HepG2 (cell line): ENCODE measurements at regions not wholly inside any gene's neighbourhood (a gene's known extent, or its start where the extent isn't known, plus 50 kb on each side); places are given as distances from the start of the nearest gene placed in this dataset.
"Not testable (repeated sequence)": the region's sequence is repeated elsewhere in the genome, so short reads cannot be mapped to it uniquely, and the experiment has no call there.

Source experiments
- ATAC-seq: fragments of 200-7000 bp; cut with Tn5 transposase; 3 replicates; pipeline ENCODE4 v1.9.1; 2020; ENCODE audit warnings: mild to moderate bottlenecking, moderate library complexity
- BruUV-seq: library from RNA; stranded (reverse); fragments of 400-500 nt; replicated peaks from 2 replicates; lab custom pipeline; 2021; lab: Mats Ljungman, UMichigan
- CTCF ChIA-PET: fragments of 300-600 bp; formaldehyde crosslinking; extraction: SDS; loops from one replicate; lab custom pipeline; 2021; ENCODE audit warnings: low total read pairs, inconsistent platforms, low intra/inter-chr PET ratio; lab: Yijun Ruan, JAX
- POLR2A ChIA-PET: fragments of 350-600 bp; sonication (Branson Sonifier 250); formaldehyde crosslinking; loops from one replicate; lab custom pipeline; 2020; ENCODE audit warnings: antibody characterized with exemption, inconsistent platforms; lab: Yijun Ruan, JAX
- DNase-seq: peaks from one replicate; pipeline ENCODE4 v3.0.0-alpha.2; 2015; ENCODE audit warnings: low spot score
- FAIRE-seq: peaks from 3 replicates; lab custom pipeline; 2011; peaks lifted over from hg19 to GRCh38; lab: Jason Lieb, UNC
- H2AFZ ChIP-seq: one replicate; pipeline ENCODE4 v1.6.1; 2011; ENCODE audit warnings: low read length, inconsistent platforms
- H3K27ac ChIP-seq: fragments of 300-600 bp; 3 replicates; pipeline ENCODE4 v1.8.0; 2011; ENCODE audit warnings: mixed run types, mild to moderate bottlenecking, mixed read lengths, low read length, inconsistent platforms; ENCODE audit not compliant: insufficient read depth; ENCODE audit errors: extremely low read length
- H3K27me3 ChIP-seq, 2 experiments: fragments of 200-600 bp in 1 of 2; 2 replicates in 1 of 2; 3 replicates in 1 of 2; pipeline versions ENCODE4 v1.6.0 to v1.8.0; 2011; ENCODE audit warnings: low read length in 2 of 2, mild to moderate bottlenecking in 2 of 2, moderate library complexity in 2 of 2, inconsistent platforms in 1 of 2; ENCODE audit not compliant: insufficient read depth in 2 of 2, control insufficient read depth in 1 of 2
- H3K36me3 ChIP-seq, 2 experiments: fragments of 200-600 bp in 1 of 2; replicated peaks in 1 of 2; 2 replicates in 1 of 2; 3 replicates in 1 of 2; pipeline versions ENCODE4 v1.5.1 to v1.8.0; 2011; ENCODE audit warnings: low read length in 2 of 2, inconsistent platforms in 1 of 2; ENCODE audit not compliant: insufficient read depth in 2 of 2, control insufficient read depth in 1 of 2
- H3K4me1 ChIP-seq: 2 replicates; pipeline ENCODE4 v1.5.1; 2012; ENCODE audit warnings: low read length, inconsistent platforms; ENCODE audit not compliant: insufficient read depth
- H3K4me2 ChIP-seq: 2 replicates; pipeline ENCODE4 v1.6.0; 2011; ENCODE audit warnings: low read depth, low read length, inconsistent platforms
- H3K4me3 ChIP-seq, 3 experiments: fragments of 200-600 bp in 1 of 3; sonication (generic), shearing (Covaris generic) in 1 of 3; replicated peaks in 1 of 3; 2 replicates each; pipeline ENCODE4 v1.5.1; 2011 to 2016; ENCODE audit warnings: low read length in 3 of 3, inconsistent platforms in 2 of 3, low read depth in 2 of 3, mild to moderate bottlenecking in 2 of 3, control low read depth in 1 of 3, mixed read lengths in 1 of 3; ENCODE audit not compliant: insufficient read depth in 1 of 3
- H3K79me2 ChIP-seq: one replicate; pipeline ENCODE4 v1.6.1; 2011; ENCODE audit warnings: low read length, inconsistent platforms; ENCODE audit not compliant: insufficient read depth
- H3K9ac ChIP-seq: 2 replicates; pipeline ENCODE4 v1.6.0; 2011; ENCODE audit warnings: mild to moderate bottlenecking, low read depth, low read length, inconsistent platforms; ENCODE audit not compliant: insufficient read depth
- H3K9me3 ChIP-seq: 2 replicates; pipeline ENCODE4 v1.5.1; 2012; ENCODE audit warnings: mild to moderate bottlenecking, low read length
- H4K20me1 ChIP-seq: 2 replicates; pipeline ENCODE4 v1.6.0; 2011; ENCODE audit warnings: inconsistent platforms, mild to moderate bottlenecking, low read length, moderate library complexity; ENCODE audit not compliant: insufficient read depth
- ATF2 ChIP-seq: sonication (generic); formaldehyde crosslinking; IDR thresholded peaks from 2 replicates; pipeline ENCODE4 v1.4.0; 2020; ENCODE audit warnings: missing genetic modification reagents
- CTCF ChIP-seq: sonication (generic); formaldehyde crosslinking; IDR thresholded peaks from 2 replicates; pipeline ENCODE4 v1.5.0; 2020; ENCODE audit warnings: mild to moderate bottlenecking, missing genetic modification reagents, moderate library complexity
- ETV5 ChIP-seq: IDR thresholded peaks from 2 replicates; pipeline ENCODE4 v1.6.1; 2018; ENCODE audit warnings: missing biosample characterization, missing genetic modification reagents, inconsistent platforms, borderline replicate concordance
- IRF1 ChIP-seq: sonication (generic); formaldehyde crosslinking; IDR thresholded peaks from 2 replicates; pipeline ENCODE4 v1.4.0; 2020; ENCODE audit warnings: low read depth, mild to moderate bottlenecking, missing genetic modification reagents
- RFX1 ChIP-seq: fragments of 450-650 bp; IDR thresholded peaks from 2 replicates; pipeline ENCODE4 v1.6.1; 2017
- RFX3 ChIP-seq: IDR thresholded peaks from 2 replicates; pipeline ENCODE4 v1.6.1; 2016; ENCODE audit warnings: missing biosample characterization, missing genetic modification reagents
- SMC3 ChIP-seq: IDR thresholded peaks from 2 replicates; pipeline ENCODE4 v1.6.1; 2011; ENCODE audit warnings: low read length, improper control_type of control experiment
- STAG1 ChIP-seq: sonication (generic); formaldehyde crosslinking; IDR thresholded peaks from 2 replicates; pipeline ENCODE4 v1.4.0; 2020; ENCODE audit warnings: missing genetic modification reagents
- whole genome bisulfite sequencing: methylation state at CpG from one replicate; pipeline ENCODE4 v1.1.6; 2017; ENCODE audit warnings: low lambda C conversion rate; 5-methylcytosine and 5-hydroxymethylcytosine counted together
- in situ Hi-C: cut with HindIII; loops from 2 replicates; pipeline ENCODE4 v1.10.0; 2017; ENCODE audit warnings: low pct_unique_long_range_greater_than_20kb; ENCODE audit not compliant: extremely low pct_ligation_motif_present
- intact Hi-C: fragments of 100-400 bp; cut with micrococcal nuclease; formaldehyde crosslinking; loops from one replicate; pipeline ENCODE4 v1.10.0; 2022; ENCODE audit not compliant: unreplicated experiment
- TF ChIP-seq, protein P1 (sequence below): sonication (generic); formaldehyde crosslinking; IDR thresholded peaks from 2 replicates; pipeline ENCODE4 v1.5.0; 2020; ENCODE audit warnings: missing genetic modification reagents

DNA sequence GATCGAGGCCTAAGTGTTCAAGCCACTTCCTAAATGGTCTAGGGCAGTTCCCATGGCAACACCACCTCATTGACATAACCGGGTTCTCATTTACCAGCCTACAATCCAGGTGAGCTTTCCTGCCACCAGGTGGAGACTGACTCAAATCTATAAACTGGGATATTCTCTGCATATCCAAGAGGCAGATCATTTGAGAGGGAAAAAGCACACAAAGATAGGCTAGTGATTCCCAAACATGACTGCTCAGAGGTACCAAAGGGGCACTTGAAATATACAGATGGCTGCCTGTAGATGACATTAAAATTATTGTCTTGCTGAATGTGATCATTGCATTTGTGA is 141.3 kb upstream of the PROK2 start:
- intact Hi-C loops (loop anchor here (1.0 kb wide), 1 partner anchor 896 kb away; no protein-coding TSS in a partner anchor), in situ Hi-C loops (no loop called here)
- H3K9ac ChIP-seq, result no peak overlapping the region
- ATAC-seq, result peak; percentile 71
- H3K36me3 ChIP-seq, result no peaks in the 10 kb centered on the region
- DNase-seq, result peak; percentile 39
- BruUV-seq, result no TSS peak
- H3K27me3 ChIP-seq, result peaks cover 0 to 4% of the 10 kb centered on the region in 2 experiments; a peak in 2 of 5 replicates
- H4K20me1 ChIP-seq, result no peaks in the 10 kb centered on the region
- no peak overlapping the region for H3K4me3 ChIP-seq
- H3K27ac ChIP-seq, result no peak overlapping the region
- H3K9me3 ChIP-seq, result no peaks in the 10 kb centered on the region
- CTCF ChIA-PET, result no interaction called here
- H2AFZ ChIP-seq, result no peak overlapping the region
- 0% methylated on average over 2 of the region's 2 CpGs for WGBS
- no peak overlapping the region for H3K4me2 ChIP-seq
- H3K79me2 ChIP-seq, result no peaks in the 10 kb centered on the region
- FAIRE-seq, result peak; percentile 54
- H3K4me1 ChIP-seq, result no peaks in the 10 kb centered on the region
- TF ChIP-seq STAG1 (CRISPR knock-in tag) (peak; percentile 71), RFX1 (peak; percentile 51), SMC3 (peak; percentile 46; the same call in 1 of the 2 replicates), ATF2 (CRISPR knock-in tag) (no peak), IRF1 (CRISPR knock-in tag) (no peak), CTCF (CRISPR knock-in tag) (peak; percentile 58), RFX3 (CRISPR knock-in tag) (peak; percentile 70), ETV5 (no peak)
- TF ChIP-seq, protein P1, sequence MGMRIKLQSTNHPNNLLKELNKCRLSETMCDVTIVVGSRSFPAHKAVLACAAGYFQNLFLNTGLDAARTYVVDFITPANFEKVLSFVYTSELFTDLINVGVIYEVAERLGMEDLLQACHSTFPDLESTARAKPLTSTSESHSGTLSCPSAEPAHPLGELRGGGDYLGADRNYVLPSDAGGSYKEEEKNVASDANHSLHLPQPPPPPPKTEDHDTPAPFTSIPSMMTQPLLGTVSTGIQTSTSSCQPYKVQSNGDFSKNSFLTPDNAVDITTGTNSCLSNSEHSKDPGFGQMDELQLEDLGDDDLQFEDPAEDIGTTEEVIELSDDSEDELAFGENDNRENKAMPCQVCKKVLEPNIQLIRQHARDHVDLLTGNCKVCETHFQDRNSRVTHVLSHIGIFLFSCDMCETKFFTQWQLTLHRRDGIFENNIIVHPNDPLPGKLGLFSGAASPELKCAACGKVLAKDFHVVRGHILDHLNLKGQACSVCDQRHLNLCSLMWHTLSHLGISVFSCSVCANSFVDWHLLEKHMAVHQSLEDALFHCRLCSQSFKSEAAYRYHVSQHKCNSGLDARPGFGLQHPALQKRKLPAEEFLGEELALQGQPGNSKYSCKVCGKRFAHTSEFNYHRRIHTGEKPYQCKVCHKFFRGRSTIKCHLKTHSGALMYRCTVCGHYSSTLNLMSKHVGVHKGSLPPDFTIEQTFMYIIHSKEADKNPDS (CRISPR knock-in tag), result no peak
- POLR2A ChIA-PET, result no interaction called here

DNA sequence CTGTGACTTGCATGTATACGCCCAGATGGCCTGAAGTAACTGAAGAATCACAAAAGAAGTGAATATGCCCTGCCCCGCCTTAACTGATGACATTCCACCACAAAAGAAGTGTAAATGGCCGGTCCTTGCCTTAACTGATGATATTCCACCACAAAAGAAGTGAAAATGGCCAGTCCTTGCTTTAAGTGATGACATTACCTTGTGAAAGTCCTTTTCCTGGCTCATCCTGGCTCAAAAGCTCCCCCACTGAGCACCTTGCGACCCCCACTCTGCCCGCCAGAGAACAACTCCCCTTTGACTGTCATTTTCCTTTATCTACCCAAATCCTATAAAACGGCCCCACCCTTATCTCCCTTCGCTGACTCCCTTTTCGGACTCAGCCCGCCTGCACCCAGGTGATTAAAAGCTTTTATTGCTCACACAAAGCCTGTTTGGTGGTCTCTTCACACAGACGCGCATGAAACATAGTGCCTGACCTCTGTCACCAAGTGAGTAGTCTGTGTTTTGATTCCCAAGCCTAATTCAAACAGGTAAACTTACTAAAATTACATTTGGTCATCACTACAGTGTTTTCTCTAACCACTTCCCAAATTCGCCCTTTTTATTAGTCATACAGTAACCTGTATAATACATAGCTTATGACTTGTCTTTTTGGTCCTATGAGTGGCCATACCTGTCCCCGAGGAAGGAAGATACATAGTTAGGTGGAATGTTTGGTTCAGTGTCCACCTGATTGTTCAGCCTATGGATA is 140.7 kb upstream of the PROK2 start:
- H3K9me3 ChIP-seq, H3K27ac ChIP-seq, H3K4me3 ChIP-seq, H2AFZ ChIP-seq, ATAC-seq, H3K4me2 ChIP-seq, FAIRE-seq, H3K9ac ChIP-seq, CTCF ChIA-PET, BruUV-seq, in situ Hi-C loops, DNase-seq, H3K27me3 ChIP-seq, H3K36me3 ChIP-seq, H4K20me1 ChIP-seq, H3K4me1 ChIP-seq, H3K79me2 ChIP-seq, POLR2A ChIA-PET: not testable (repeated sequence)
- WGBS, result 34% methylated on average over 13 of the region's 13 CpGs
- intact Hi-C loops, result loop anchor here (1.0 kb wide), 1 partner anchor 897 kb away; no protein-coding TSS in a partner anchor
